ENCODE measurements at regions not wholly inside any gene's neighbourhood (a gene's known extent, or its start where the extent isn't known, plus 50 kb on each side); places are given as distances from the start of the nearest gene placed in this dataset.

GRCh38 chr5:125129151-125129806, 382.8 kb upstream of the ZNF608 start:
- no peak overlapping the region for H3K9ac ChIP-seq (replicated peaks; ENCODE audit: extremely low read depth, insufficient read depth, low read length)
- TF ChIP-seq GATA2 (IDR thresholded peaks at IDR 0.05; ENCODE audit: insufficient read depth, insufficient read length, low read depth, low read length) (peak; percentile 57), POLR2A (IDR thresholded peaks at IDR 0.05; ENCODE audit: low read depth, low read length) (no peak), FOS (IDR thresholded peaks at IDR 0.05; ENCODE audit: borderline replicate concordance, insufficient read depth, low read length) (peak; percentile 48)
- H3K27ac ChIP-seq (ENCODE audit: insufficient read depth, low read depth, low read length) = no peak overlapping the region
- H3K36me3 ChIP-seq (ENCODE audit: control insufficient read depth in 2 of 2, extremely low read depth in 1 of 2, insufficient read depth in 2 of 2, low read length in 2 of 2) = no peaks in the 10 kb centered on the region
- BruUV-seq (replicated peaks) = no TSS peak
- H3K4me2 ChIP-seq (ENCODE audit: insufficient read depth, low read length) = no peak overlapping the region
- ChIA-PET POLR2A (no interaction called here), CTCF (no interaction called here)
- DNase-seq (ENCODE audit: low read depth, low spot score) (peak; percentile 28), FAIRE-seq (peak; percentile 56)
- dilution Hi-C loops (cut with MboI; ENCODE audit: extremely low pct_ligation_motif_present, low sequenced_read_pairs) (no loop called here), intact Hi-C loops (cut with micrococcal nuclease) (no loop called here)
- no peak overlapping the region for H3K4me3 ChIP-seq (replicated peaks in 1 of 3; ENCODE audit: insufficient read depth in 1 of 3, low read depth in 1 of 3, low read length in 3 of 3)
- no peak overlapping the region for H2AFZ ChIP-seq (ENCODE audit: low read depth, low read length)
- no peaks in the 10 kb centered on the region for H3K9me1 ChIP-seq (replicated peaks; ENCODE audit: control insufficient read depth, extremely low read depth, insufficient read depth, low read length)
- H4K20me1 ChIP-seq (replicated peaks; ENCODE audit: control insufficient read depth, extremely low read depth, insufficient read depth, low read length) = no peaks in the 10 kb centered on the region
- no peaks in the 10 kb centered on the region for H3K27me3 ChIP-seq (ENCODE audit: control insufficient read depth in 2 of 2, insufficient read depth in 2 of 2, low read length in 2 of 2)
- H3K4me1 ChIP-seq (ENCODE audit: control insufficient read depth, extremely low read depth, insufficient read depth, low read length) = peaks cover 3% of the 10 kb centered on the region
- H3K79me2 ChIP-seq (ENCODE audit: control insufficient read depth, insufficient read depth, low read length) = no peaks in the 10 kb centered on the region
- H3K9me3 ChIP-seq (replicated peaks; ENCODE audit: control insufficient read depth, insufficient read depth, low read length) = no peaks in the 10 kb centered on the region

GRCh38 chr5:125130591-125130990, 384.2 kb upstream of the ZNF608 start:
- H3K9me1 ChIP-seq (replicated peaks; ENCODE audit: control insufficient read depth, extremely low read depth, insufficient read depth, low read length) = no peaks in the 10 kb centered on the region
- H4K20me1 ChIP-seq (replicated peaks; ENCODE audit: control insufficient read depth, extremely low read depth, insufficient read depth, low read length) = no peaks in the 10 kb centered on the region
- peaks cover 3% of the 10 kb centered on the region for H3K4me1 ChIP-seq (ENCODE audit: control insufficient read depth, extremely low read depth, insufficient read depth, low read length)
- TF ChIP-seq CTCF (IDR thresholded peaks at IDR 0.05; ENCODE audit: extremely low read depth in 1 of 2, insufficient read depth in 1 of 2, low read depth in 1 of 2, low read length in 2 of 2) (no peak), GATA2 (IDR thresholded peaks at IDR 0.05; ENCODE audit: insufficient read depth, insufficient read length, low read depth, low read length) (no peak), EZH2 (IDR thresholded peaks at IDR 0.05; ENCODE audit: borderline replicate concordance, low read depth, low read length, severe bottlenecking) (no peak), MAX (IDR thresholded peaks at IDR 0.05; ENCODE audit: insufficient read depth, insufficient read length) (no peak), POLR2A (IDR thresholded peaks at IDR 0.05; ENCODE audit: low read depth, low read length) (no peak), MYC (IDR thresholded peaks at IDR 0.05; ENCODE audit: low read depth, low read length) (no peak)
- no TSS peak for BruUV-seq (replicated peaks)
- no peaks in the 10 kb centered on the region for H3K9me3 ChIP-seq (replicated peaks; ENCODE audit: control insufficient read depth, insufficient read depth, low read length)
- FAIRE-seq (no peak), DNase-seq (ENCODE audit: low read depth, low spot score) (no peak)
- H3K36me3 ChIP-seq (ENCODE audit: control insufficient read depth in 2 of 2, extremely low read depth in 1 of 2, insufficient read depth in 2 of 2, low read length in 2 of 2) = no peaks in the 10 kb centered on the region
- H2AFZ ChIP-seq (ENCODE audit: low read depth, low read length) = no peak overlapping the region
- ChIA-PET POLR2A (no interaction called here), CTCF (no interaction called here)
- intact Hi-C loops (cut with micrococcal nuclease) (no loop called here), dilution Hi-C loops (cut with MboI; ENCODE audit: extremely low pct_ligation_motif_present, low sequenced_read_pairs) (no loop called here)
- no peak overlapping the region for H3K4me3 ChIP-seq (replicated peaks in 1 of 3; ENCODE audit: insufficient read depth in 1 of 3, low read depth in 1 of 3, low read length in 3 of 3)
- no peaks in the 10 kb centered on the region for H3K79me2 ChIP-seq (ENCODE audit: control insufficient read depth, insufficient read depth, low read length)
- no peak overlapping the region for H3K27ac ChIP-seq (ENCODE audit: insufficient read depth, low read depth, low read length)
- no peaks in the 10 kb centered on the region for H3K27me3 ChIP-seq (ENCODE audit: control insufficient read depth in 2 of 2, insufficient read depth in 2 of 2, low read length in 2 of 2)
- H3K4me2 ChIP-seq (ENCODE audit: insufficient read depth, low read length) = no peak overlapping the region
- no peak overlapping the region for H3K9ac ChIP-seq (replicated peaks; ENCODE audit: extremely low read depth, insufficient read depth, low read length)

Data from endothelial cell of umbilical vein (primary cell).